Cerebellar cortex (tissue), 1 donor: ENCODE measurements at regions not wholly inside any gene's neighbourhood (a gene's known extent, or its start where the extent isn't known, plus 50 kb on each side); places are given as distances from the start of the nearest gene placed in this dataset.

Source experiments
- DNase-seq: peaks from one replicate; pipeline ENCODE4 v3.0.0-alpha.2; 2015; ENCODE audit warnings: low spot score

DNA sequence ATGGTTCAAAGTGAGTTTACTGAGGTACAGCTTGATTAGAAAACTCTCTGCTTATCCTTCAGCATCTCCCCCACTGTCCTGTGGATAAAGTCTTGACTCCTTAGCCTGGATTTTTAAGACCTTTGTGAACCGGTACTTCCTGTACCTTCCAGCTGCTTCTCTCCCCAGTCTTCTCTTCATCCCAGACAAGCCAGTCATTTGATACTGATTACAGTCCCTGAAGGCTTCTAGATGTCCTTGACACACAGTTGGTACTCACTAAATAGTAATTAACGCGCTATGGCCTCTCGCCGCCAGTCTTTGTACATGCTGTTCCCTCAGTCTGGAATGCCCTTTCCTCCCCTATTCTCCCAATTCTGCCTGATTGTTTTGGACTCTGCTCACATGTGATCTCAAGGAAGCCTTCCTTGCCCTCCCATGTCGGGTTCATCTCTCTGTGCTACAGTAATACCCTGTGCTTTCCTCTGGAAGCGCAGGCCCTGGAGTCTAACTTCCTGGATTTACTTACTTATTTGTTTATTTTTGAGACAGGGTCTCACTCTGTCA, 50.6 kb upstream of the PTGR2 start:
- DNase-seq = no peak

DNA sequence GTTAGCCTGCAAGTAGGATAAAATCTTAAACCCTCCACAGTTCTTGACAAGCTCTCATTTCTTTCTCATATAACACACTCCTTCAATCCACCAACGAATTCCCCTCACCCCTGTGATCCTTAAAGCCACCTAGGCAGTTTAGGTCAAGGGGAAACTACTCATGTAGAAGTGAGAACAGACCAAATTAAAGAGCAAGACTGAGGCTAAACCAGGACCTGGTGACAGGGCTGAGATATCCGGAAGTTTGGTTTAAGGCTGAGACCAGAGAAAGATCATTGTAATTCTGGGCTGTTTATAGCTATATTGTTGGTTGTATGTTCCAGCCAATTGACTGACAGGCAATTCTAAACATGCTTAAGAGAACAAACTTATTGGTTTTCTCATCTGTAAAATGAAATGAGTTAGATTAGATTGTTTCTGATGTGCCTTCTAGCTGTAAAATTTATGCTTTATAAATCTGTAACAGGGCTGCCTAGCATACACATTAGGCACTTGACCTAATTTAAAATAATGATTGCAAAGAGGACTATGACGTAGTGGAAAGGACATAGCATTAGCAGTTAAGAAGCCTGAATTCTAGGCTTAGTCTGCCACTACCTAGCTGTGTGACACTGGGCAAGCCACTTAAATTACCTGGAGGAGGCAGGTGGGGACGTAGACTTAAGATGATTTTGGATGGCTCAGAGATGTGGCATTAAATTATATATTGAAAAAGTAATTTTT, 53.9 kb upstream of the PTGR2 start:
- no peak for DNase-seq

DNA sequence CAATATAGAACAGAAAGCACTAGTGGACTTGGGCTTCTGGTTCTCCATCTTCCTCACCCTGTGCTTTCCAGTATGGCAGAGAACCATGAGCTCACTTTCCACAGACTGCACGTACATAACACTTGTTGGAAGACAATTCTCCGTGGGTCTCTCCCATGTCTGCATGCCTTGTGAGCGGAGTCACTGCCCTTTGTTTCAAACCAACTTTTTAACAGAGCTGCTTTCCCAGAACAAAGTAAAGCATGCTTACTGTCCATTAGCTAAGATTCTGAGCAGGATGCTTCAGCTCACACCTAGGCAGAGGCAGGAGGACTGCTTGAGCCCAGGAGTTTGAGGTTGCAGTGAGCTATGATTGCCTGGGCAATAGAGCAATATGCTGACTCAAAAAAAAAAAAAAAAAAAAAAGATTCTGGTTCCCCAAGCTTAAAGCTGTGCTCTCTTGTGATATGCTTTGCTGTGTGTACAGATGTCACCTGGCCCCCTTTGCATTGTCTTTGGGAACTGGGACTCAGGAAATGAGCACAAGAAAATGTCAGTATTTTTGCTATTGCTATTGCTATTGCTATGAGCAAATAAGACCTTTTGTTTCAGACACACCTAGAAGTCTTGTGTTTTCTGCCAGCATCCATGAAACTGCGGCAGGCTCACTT, 54.6 kb upstream of the PTGR2 start:
- DNase-seq = no peak

DNA sequence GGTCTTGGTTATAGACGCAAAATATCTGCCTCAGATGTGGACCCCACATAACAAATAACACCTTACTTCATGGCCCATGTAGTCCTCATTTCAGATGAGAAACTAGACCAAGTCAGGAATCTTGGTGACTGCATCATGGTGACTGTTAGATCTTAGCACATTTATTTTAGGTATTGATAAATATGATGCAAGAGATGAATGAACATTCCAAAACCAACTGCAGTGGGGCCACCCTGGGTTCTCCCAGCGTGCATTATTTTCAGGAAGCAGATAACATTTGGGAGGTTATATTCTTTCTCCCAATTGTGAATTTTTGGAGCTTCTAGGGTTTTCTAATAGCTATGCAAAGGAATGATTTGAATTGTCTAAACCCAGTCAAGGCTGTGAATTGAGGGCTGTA, 55.2 kb upstream of the PTGR2 start:
- no peak for DNase-seq

DNA sequence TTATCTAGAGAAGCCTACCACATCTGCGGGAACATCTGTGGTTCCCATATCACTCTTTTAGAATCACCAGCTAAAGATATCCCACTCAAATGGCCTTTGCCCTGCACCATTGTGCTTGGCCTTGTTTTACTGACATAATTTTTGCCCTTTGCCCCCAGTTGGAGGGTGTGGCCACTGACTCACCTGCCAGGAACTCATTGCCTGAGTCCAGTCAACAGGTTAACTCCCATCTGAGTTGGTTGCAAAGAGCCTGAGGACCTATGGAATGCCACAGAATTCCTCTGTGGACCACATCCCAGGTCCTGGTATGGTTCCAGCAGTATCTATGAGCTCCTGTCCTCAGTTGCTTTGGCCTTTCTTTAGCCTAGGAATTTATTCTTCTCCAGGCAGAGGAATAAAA, 55.7 kb upstream of the PTGR2 start:
- DNase-seq = no peak

DNA sequence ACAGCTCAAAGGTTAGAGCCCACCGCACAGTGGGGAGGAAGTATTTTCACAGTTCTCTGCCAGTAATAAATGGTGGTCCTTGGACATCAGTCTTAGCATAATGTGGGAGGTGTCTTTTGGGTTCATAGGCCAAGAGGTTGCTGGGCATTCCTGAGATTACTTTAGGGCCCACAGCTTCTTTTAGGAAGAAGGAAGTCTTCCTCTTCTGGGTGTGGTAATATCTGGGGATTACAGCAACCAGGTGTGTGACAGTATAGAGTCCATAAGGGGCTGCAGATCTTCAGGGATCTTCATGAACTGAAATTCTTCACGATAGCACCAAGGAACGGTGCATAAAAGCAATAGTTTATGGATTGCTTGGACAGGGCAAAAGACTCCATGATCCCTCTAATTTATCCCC, 56.2 kb upstream of the PTGR2 start:
- no peak for DNase-seq

DNA sequence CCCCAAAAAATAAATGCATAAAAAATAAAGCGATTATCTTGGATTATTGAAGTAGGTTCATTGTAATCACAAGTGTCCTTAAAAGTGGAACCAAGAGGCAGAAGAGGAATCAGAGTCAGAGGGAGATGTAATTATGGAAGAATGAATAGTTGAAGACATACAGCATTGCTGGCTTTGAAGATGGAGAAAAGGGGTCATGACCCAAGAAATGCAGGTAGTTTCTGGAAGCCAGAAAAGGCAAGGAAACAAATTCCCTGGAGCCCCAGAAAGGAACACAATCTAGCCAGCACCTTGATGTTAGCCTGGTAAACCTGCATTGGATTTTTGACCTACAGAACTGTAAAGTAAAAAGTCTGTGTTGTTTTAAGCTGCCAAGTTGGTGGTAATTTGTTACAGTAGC, 57.5 kb upstream of the PTGR2 start:
- DNase-seq = no peak

DNA sequence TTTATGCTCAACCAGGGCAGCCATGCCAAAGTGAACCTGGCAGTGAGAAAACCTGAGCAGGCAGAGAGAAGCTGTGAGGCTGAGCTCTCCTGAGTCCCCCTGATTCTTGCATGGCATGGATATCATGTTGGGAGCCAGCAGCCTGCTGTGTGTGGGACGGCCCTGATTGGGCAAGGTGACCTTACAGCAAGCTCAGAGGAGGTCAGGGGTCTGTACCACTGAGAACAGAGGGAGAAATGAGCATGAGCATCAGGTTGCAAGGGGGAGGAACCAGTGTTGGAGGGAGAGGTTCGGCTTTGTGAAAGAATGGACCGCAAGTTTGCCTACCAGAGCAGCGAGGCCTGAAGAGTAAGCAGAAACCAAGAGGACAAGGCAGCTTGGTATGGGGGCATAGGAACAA, 59.1 kb upstream of the PTGR2 start:
- no peak for DNase-seq

DNA sequence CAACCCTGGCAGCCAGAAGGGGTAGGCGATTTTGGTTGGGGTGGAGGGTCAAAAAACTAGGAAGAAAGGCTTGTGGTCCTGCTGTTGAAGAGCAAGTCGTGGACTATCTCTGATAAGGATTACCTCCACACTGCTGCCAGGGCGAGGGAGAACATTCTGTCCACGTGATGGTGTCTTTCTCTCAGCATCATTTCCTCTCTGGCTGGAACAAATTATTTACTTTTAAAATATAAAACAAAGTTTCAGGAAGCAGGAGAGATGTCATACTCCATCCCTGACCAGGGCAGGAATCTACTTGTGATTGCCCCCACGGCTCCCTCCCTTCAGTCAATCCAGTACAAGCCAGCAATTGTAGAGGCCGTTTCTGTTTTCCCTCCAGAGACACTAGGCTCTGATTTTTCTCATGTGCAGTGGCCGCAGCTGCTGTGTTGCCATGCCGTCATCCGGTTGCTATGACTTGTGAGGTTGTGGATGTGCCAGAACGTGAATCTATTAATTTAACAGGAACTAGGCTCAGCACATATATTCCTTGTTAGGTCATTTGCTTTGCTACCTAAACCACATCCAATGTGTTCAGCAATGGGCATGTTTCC, 61.5 kb upstream of the PTGR2 start:
- DNase-seq = no peak

DNA sequence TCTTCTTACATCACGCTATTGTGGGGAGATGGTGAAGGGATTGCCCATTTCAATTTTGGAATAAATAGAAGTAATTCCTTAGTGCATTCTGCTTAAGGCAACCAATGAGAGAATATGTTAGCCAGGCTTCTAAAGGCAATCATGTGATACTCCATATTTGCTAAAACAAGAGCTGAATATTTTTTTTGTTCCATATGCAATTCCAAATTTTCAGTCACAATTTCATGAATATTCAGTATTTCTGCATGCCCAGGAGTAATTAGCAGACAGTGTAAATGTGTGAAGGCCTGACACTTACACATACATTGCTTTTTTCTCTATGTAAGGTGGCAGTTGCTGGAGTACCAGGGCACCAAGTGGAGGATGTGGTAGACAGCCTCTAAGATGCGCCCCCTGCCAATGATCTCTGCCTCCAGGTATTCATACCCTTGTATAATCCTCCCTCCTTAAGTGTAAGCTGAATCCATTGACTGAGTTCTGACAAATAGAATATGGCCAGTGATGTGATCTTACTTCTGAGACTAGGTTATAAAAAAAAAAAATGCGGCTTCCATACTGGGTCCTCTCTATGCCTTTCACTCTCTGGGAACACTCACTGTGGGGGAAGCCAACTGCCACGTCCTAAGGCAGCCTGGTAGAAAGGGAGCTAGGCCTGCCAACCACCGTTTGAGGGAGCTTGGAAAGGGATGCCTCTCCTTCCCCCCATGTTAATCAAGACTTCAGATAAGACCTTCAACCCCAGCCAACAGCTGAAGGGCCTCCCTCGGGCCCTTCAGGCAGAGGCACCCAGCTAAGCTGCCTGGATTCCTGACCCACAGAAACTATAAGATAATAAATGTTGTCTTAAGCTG, 62.7 kb upstream of the PTGR2 start:
- DNase-seq = no peak

DNA sequence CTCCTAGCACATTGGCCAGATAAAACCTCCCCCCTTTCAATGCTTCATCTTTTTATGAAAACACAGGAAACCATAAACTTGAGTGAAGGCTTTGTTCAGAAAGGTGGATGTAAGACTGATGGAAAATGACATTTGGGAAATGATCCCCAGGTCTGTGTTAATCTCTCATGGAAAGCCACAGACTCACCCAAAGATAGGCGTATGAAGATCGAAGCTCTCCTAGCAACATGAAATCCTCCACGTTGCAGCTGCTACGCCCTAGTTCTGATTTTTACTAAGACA, 63.4 kb upstream of the PTGR2 start:
- DNase-seq = no peak

DNA sequence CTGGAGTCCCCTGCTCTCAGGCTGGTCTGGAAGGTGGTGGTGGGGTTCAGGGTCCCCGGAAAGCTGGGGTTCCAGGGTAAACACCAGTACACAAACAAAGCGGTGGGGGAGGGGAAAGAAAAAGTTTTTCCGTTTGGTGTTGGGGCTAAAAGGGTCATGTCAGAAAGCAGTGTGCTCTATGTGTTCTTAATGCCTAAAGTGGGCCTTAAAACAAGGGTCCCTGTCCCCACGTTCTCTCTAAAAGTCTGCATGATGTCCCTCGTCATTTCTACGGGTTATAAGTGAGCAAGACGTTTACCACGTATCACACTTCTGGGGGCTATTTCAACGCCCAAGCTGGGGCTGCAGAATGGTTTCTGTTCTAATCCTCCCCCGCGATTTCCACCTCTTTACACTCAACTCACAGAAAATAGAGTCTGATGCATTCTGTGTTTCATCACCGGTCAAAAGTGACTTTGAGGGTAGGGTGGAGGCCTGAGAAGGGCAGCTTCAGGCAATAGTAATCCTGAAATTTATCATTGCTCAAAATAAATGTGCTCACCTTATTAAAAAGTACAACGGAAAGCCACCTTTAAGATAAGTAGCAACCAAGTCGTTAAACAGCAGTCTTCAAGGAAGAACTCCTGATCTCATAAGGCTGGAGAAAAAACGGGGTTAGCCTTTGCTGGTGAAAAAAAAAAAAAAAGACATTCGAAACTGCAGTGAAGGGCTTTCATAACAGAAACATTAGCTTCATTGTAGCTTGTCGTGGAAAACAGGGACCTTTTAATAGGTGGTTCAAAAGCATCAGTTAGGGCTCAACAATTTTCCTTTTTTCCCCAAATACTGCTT, 63.9 kb upstream of the PTGR2 start:
- no peak for DNase-seq

DNA sequence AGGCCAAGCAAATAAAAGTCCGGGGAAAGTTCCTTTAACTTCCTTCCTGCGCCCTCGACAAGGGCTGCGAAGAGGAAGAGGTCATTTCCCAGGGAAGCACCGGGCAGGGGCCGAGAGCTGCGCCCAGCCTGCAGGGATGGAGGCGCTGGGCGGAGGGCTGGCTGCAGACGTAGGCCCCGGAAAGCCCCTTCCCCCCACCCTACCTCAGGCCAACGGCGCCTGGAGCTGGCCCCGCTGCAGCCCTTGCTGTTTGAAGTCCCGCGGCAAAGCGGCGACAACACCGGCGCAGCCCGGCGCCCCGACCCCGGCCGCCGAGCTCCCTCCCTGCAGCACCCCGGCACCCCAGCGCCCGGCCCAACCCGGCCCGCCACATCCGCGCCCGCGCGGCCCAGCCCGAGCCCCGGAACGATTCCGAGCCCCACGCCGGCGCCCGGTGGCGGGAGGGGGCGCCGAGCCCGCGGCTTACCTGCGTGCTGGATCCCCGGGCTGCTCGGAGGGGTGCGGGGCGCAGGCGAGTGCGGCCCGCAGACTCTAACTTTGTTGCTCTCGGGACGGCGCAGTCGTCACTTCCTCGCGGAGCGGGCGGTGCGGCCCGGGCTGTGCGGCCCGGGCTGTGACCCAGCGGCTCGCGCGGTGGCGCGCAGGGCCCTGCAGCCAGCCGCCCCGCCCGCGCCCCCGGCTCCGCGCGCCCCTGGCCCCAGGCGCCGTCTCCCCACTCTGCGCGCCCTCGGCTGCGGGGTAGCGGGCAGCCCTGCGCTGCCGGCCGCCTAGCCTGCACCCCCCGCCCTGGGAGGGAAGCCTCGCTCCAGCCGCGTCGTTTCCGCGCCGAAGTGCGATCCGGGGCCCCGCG, 64.8 kb upstream of the PTGR2 start:
- DNase-seq = no peak

DNA sequence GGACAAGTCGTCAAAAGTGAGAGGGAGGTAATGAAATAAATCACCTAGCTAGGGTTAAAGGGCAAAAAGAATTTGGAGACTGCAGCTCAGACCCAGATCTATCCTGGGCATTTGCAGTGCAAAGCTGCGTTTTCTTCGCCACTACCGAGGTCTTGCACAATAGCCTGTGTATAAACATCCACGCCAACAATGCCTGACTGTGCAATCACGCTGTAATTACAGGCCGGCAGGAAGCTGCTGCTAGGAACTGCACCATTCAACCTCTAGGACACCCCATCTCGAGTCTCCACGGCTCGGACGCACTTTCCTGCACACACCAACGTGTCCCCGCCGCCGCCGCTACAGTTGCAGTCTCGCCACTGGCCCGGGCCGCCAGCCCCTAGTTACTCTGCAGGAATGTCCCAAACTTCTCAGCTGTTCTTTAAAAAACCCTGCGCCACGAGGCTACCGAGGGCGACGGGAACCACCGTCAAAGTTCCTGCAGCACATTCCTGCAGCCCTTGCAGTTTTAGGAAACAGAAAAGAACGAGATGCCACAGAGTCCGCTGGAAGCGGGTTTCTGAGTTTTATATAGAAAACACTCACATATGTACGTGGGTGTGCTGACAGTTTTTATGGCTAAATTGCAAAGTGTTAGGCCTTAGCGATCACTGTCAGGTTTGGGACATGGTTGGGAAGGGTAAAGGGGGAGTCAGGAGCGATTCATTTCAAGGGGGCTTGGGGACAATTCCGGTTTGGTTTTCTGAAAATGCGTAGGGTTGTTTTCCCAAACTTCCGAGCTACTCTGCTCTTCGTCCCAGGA, 65.6 kb upstream of the PTGR2 start:
- peak; percentile 68 for DNase-seq

DNA sequence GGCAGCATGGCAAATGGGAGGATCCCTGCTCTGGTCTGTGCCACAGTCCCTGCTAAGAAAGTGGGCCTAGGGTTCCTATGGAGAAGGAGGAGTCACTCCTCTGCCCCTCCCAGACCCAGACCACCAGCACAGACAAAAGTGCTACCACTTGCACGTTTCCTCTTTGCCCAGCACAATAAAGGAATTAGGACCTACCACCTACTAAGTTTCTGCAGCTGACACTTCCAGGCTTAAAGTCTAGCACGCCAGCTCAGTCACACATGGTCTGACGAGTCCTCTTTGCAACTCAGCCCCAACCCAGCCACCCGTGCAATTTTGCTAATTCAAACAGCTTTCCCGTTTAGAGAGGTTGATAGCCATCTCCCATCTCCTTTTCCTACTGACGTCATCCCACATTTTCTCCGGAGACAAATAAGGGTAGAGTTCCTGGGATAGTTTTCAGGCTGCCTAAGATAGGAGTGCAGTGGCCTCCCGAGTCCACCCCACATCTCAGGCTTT, 66.2 kb upstream of the PTGR2 start:
- peak; percentile 81 for DNase-seq

DNA sequence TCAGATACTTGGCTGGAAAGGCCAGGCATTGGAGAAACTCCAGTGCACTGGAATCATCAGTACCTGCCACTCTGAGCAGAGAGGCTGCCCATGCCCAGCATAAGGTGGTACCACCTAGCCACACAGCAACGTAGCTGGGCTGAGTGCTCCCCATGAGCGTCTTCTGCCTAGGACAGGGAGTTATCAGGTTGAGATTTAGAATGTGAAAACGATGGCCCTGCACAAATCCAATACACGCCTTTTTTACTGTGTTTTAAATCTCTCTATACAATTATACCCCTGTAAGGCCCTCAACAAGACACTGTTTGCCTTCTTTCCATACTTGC, 66.7 kb upstream of the PTGR2 start:
- no peak for DNase-seq

DNA sequence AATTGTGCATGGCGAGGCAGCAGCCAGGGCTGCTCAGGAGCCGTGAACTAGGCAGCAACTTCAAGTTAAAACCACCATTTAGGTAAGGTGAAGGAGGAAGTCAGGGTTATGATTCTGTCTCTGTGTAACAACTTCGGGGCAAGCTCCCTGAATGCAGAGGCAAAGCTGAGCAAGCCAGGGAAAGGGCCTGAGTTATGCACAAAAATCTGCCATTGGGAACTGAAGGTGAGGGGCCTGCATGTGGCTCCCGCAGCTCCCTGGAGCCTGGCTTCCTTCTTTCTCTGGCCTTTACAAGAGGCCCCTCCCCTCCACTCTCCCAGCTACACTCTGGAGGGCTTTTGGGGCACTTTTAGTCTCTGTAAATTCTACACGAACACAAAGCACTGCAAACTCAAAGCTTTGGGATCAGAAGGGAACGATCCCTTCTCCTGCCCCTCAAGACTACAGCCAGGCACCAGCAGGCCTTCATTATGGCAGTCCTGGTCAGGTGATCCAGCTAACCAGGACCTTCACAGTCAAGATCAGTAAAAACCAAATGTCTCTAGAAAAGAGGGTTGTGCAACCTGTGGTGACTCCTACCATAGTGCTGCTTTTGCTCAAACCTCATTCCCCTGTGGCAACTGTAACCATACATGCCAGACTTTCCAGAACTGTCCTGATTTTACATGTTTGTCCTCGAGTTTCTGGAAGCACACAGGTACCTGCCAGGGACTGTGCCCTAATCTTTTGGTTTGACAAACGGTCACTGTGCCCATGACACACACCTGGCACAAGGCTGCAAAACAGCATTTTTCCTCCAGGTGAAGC, 67.2 kb upstream of the PTGR2 start:
- no peak for DNase-seq

DNA sequence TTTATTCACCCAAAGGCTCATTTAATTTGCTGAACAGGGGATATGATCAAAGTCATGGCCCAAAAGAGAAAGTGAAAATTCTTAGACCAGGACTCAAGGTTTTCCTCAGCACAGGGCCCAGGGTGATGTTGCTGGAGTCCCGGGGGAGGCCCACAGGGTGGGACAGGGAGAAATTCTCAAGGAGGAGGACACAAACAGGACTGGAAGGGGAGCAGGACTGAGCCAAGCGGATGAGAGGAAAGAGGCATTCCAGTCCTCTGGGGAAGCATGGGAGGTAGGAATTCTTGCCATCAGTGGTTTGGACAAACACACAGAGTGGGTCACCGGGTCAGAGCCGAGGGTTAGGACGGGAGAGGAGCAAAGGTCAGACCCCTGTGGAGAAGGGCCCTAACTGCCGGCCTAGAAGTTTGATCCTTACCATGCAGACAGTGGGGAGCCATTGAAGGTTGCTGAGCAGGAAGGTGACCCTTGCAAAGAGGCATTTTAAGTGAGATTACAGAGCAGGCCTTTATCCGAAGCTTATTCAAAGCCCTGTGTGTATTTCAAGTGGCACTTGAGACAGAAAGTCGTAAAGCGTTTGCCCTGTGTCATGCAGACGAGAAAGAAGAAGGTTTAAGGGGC, 68.4 kb upstream of the PTGR2 start:
- DNase-seq = no peak

DNA sequence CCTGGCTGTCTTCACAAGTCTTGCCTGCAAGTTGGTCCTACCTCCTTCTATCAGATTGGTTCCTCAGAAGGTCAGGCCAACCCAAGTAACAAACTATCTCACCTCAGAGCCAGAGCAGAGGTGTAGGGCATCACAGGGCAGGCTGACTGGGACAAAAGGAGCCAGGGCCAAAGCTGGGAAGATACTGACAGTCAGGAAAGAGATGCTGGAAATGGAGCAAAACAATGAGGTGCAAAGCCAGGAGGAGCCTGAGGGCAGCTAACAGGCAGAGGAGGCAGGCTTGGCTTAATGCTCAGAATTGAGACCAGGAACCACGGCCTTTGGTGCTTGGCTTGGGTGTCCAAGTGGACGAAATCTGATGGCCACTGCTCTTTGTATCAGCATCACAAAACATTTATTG, 68.4 kb upstream of the PNMA1 start:
- no peak for DNase-seq
